Activated naive CD8-positive, alpha-beta T cell treated with anti-CD3 and anti-CD28 coated beads for 36 hours (primary cell): ENCODE measurements at regions not wholly inside any gene's neighbourhood (a gene's known extent, or its start where the extent isn't known, plus 50 kb on each side); places are given as distances from the start of the nearest gene placed in this dataset.

Experiments
- DNase-seq: peaks from one replicate; pipeline ENCODE4 v3.0.0; 2021
- H3K27ac Mint-ChIP-seq: one replicate; pipeline ENCODE4 v1.8.0; 2022; ENCODE audit warnings: mild to moderate bottlenecking, moderate library complexity, mixed read lengths
- H3K27me3 Mint-ChIP-seq: one replicate; pipeline ENCODE4 v1.8.0; 2022; ENCODE audit warnings: mild to moderate bottlenecking, mixed read lengths
- H3K36me3 Mint-ChIP-seq: one replicate; pipeline ENCODE4 v1.8.0; 2021; ENCODE audit warnings: mild to moderate bottlenecking, mixed read lengths
- H3K4me1 Mint-ChIP-seq: one replicate; pipeline ENCODE4 v1.8.0; 2021; ENCODE audit warnings: mixed read lengths
- H3K4me3 Mint-ChIP-seq: one replicate; pipeline ENCODE4 v1.8.0; 2022; ENCODE audit warnings: mild to moderate bottlenecking, moderate library complexity, mixed read lengths
- H3K9me3 Mint-ChIP-seq: one replicate; pipeline ENCODE4 v1.8.0; 2022; ENCODE audit warnings: mixed read lengths

GRCh38 chr11:103530257-103530656, 421.0 kb downstream of the DYNC2H1 start:
- no peaks in the 10 kb centered on the region for H3K27me3 Mint-ChIP-seq
- no peak overlapping the region for H3K27ac Mint-ChIP-seq
- no peak overlapping the region for H3K4me3 Mint-ChIP-seq
- H3K36me3 Mint-ChIP-seq, result no peaks in the 10 kb centered on the region
- no peaks in the 10 kb centered on the region for H3K4me1 Mint-ChIP-seq
- no peak for DNase-seq
- no peaks in the 10 kb centered on the region for H3K9me3 Mint-ChIP-seq

DNA sequence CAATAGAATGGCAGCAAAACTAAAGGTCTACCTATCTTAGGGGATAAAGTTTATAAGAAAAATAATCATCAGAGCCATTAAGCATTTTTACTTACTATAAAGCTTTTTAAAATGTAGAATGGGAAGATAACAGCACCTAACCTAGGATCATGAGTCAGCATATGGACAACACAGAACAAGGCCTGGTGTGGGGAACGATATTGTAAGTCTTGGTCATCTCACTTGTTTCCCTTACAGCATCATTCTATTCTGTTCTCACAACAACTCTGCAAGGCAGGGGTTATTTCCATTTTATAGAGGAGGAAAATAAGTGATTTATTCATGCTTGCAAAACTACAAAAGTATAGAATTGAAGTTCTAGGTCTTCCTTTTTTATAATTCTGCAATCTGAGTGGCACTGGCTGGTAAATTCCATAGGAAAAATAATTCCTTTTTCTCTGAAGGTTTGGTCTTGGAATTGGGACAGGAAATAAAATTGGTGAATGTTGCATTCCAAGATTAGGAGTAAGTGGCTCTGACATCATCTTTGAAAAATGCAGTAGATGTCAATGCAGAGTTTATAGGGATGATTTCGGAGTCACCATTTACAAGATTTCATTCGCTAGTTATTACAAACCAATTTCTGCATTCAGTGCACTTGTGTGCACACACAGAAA, 423.0 kb downstream of the DYNC2H1 start:
- H3K27me3 Mint-ChIP-seq, result peaks cover 11% of the 10 kb centered on the region
- DNase-seq, result no peak
- no peak overlapping the region for H3K27ac Mint-ChIP-seq
- H3K9me3 Mint-ChIP-seq, result no peaks in the 10 kb centered on the region
- no peak overlapping the region for H3K4me3 Mint-ChIP-seq
- H3K36me3 Mint-ChIP-seq, result no peaks in the 10 kb centered on the region
- no peaks in the 10 kb centered on the region for H3K4me1 Mint-ChIP-seq

- no peaks in the 10 kb centered on the region for H3K4me1 Mint-ChIP-seq
- H3K36me3 Mint-ChIP-seq, result no peaks in the 10 kb centered on the region
- H3K9me3 Mint-ChIP-seq, result no peaks in the 10 kb centered on the region
- peaks cover 14% of the 10 kb centered on the region for H3K27me3 Mint-ChIP-seq
- H3K27ac Mint-ChIP-seq, result no peak overlapping the region
- no peak for DNase-seq
- H3K4me3 Mint-ChIP-seq, result no peak overlapping the region
These were observed 425.0 kb downstream of the DYNC2H1 start for GRCh38 chr11:103534191-103534590.

DNA sequence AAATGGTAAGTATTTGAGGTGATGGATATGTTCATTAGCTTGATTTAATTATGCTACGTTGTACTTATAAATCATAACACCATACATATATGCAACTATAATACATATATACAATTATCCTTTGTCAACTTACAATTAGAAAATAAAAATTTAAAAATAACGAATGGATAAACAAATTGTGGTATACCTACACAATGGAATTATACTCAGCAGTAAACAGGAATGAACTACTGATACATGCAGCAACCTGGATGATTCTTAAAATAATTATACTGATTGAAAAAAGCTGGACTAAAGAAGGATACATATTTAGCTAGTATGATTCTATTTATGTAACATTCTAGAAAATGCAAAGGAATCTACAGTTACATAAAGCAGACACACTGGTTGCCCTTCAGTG, 425.7 kb downstream of the DYNC2H1 start:
- DNase-seq, result no peak
- Mint-ChIP-seq H3K27me3 (peaks cover 14% of the 10 kb centered on the region), H3K36me3 (no peaks in the 10 kb centered on the region), H3K9me3 (no peaks in the 10 kb centered on the region), H3K4me3 (no peak overlapping the region), H3K27ac (no peak overlapping the region), H3K4me1 (no peaks in the 10 kb centered on the region)

- no peak overlapping the region for H3K27ac Mint-ChIP-seq
- DNase-seq, result no peak
- H3K4me3 Mint-ChIP-seq, result no peak overlapping the region
- H3K9me3 Mint-ChIP-seq, result peaks cover 2% of the 10 kb centered on the region
- no peaks in the 10 kb centered on the region for H3K4me1 Mint-ChIP-seq
- no peaks in the 10 kb centered on the region for H3K36me3 Mint-ChIP-seq
- peaks cover 14% of the 10 kb centered on the region for H3K27me3 Mint-ChIP-seq
These were observed 427.1 kb downstream of the DYNC2H1 start for GRCh38 chr11:103536335-103536722.

- Mint-ChIP-seq H3K36me3 (no peaks in the 10 kb centered on the region), H3K27me3 (peaks cover 14% of the 10 kb centered on the region), H3K4me3 (no peak overlapping the region), H3K9me3 (peaks cover 6% of the 10 kb centered on the region), H3K4me1 (no peaks in the 10 kb centered on the region), H3K27ac (no peak overlapping the region)
- DNase-seq, result no peak
These were observed 428.8 kb downstream of the DYNC2H1 start for GRCh38 chr11:103537904-103538502.

DNA sequence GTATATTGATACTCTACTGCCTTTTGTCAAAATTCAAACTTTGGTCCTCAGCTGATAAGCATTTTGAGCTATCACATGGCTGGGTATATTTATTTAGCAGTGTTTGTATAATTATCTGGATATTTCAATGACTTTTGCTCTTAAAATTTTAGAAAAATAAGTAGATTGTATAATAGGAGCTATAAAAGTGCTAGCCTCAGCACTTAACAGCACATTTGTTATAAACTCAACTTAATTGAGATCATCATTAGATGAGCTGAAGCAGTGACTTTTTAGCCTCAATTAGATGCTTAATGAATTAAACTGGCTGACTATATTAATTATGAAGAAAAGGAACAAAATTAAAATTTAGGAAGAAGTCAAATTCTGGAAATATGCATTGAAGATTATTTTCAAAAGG, 429.9 kb downstream of the DYNC2H1 start:
- peaks cover 14% of the 10 kb centered on the region for H3K27me3 Mint-ChIP-seq
- peaks cover 6% of the 10 kb centered on the region for H3K9me3 Mint-ChIP-seq
- DNase-seq, result no peak
- no peak overlapping the region for H3K4me3 Mint-ChIP-seq
- no peaks in the 10 kb centered on the region for H3K36me3 Mint-ChIP-seq
- H3K4me1 Mint-ChIP-seq, result no peaks in the 10 kb centered on the region
- H3K27ac Mint-ChIP-seq, result no peak overlapping the region

DNA sequence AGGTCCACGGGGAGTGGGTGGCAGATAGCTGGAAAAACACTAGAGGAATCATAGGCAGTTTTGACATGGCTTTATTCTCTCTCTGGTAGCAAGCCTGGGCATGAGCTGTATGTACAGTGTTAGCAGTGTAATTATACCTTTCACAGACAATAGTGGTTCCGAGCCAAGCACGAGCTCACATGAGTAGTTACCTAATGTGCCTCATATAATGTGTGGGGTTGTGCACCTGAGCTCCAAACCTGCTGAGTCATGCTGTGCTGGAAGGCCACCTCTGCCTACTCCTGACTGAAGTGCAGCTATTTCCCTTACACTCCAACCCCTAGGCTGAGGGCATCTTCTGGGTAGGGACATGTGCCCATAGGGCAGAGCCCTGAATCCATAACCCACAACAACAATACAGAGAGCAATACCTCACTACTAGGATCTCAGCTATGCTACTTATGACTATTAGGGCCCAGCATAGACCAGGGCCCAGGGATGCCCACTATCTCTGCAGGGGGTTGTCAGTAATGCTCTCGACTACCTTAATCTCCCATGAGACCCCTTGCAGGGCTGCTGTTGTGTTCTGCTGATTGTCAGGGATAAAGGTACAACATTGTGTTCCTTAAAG, 432.1 kb downstream of the DYNC2H1 start:
- Mint-ChIP-seq H3K9me3 (peaks cover 6% of the 10 kb centered on the region), H3K4me3 (no peak overlapping the region), H3K36me3 (no peaks in the 10 kb centered on the region), H3K27ac (no peak overlapping the region), H3K4me1 (no peaks in the 10 kb centered on the region), H3K27me3 (peaks cover 12% of the 10 kb centered on the region)
- no peak for DNase-seq

GRCh38 chr11:103542851-103543250, 433.6 kb downstream of the DYNC2H1 start:
- Mint-ChIP-seq H3K9me3 (peaks cover 6% of the 10 kb centered on the region), H3K27ac (no peak overlapping the region), H3K36me3 (no peaks in the 10 kb centered on the region), H3K27me3 (no peaks in the 10 kb centered on the region), H3K4me3 (no peak overlapping the region), H3K4me1 (no peaks in the 10 kb centered on the region)
- DNase-seq, result no peak

- no peak for DNase-seq
- no peak overlapping the region for H3K27ac Mint-ChIP-seq
- H3K4me3 Mint-ChIP-seq, result no peak overlapping the region
- H3K4me1 Mint-ChIP-seq, result no peaks in the 10 kb centered on the region
- peaks cover 6% of the 10 kb centered on the region for H3K9me3 Mint-ChIP-seq
- no peaks in the 10 kb centered on the region for H3K27me3 Mint-ChIP-seq
- no peaks in the 10 kb centered on the region for H3K36me3 Mint-ChIP-seq
These were observed 434.2 kb downstream of the DYNC2H1 start for GRCh38 chr11:103543456-103543855.

GRCh38 chr11:103544874-103545273, 435.6 kb downstream of the DYNC2H1 start:
- no peaks in the 10 kb centered on the region for H3K4me1 Mint-ChIP-seq
- H3K27ac Mint-ChIP-seq, result no peak overlapping the region
- no peak for DNase-seq
- no peak overlapping the region for H3K4me3 Mint-ChIP-seq
- H3K27me3 Mint-ChIP-seq, result no peaks in the 10 kb centered on the region
- H3K9me3 Mint-ChIP-seq, result peaks cover 6% of the 10 kb centered on the region
- no peaks in the 10 kb centered on the region for H3K36me3 Mint-ChIP-seq

DNA sequence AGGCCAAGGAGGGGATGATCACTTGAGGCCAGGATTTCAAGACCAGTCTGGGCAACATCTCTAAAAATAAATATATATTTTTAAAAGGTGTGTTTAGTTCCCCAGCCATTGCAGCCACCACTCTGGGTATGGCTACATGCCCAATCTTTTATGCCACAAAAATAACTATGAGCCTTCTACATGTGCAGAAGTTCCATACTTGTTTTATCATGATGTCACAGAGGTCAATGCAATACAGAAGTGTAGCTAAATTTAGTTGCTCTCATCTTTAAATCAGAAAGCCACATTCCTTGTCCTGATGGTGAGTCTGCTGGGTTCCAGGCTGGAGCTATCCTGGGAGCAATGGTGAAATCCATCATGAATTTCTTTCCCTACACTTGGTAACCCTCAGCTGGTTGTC, 436.3 kb downstream of the DYNC2H1 start:
- Mint-ChIP-seq H3K36me3 (no peaks in the 10 kb centered on the region), H3K4me1 (no peaks in the 10 kb centered on the region), H3K27ac (no peak overlapping the region), H3K9me3 (peaks cover 6% of the 10 kb centered on the region), H3K4me3 (no peak overlapping the region), H3K27me3 (no peaks in the 10 kb centered on the region)
- DNase-seq, result no peak

GRCh38 chr11:103546236-103546635, 437.0 kb downstream of the DYNC2H1 start:
- H3K27ac Mint-ChIP-seq, result no peak overlapping the region
- no peaks in the 10 kb centered on the region for H3K4me1 Mint-ChIP-seq
- no peak for DNase-seq
- no peaks in the 10 kb centered on the region for H3K27me3 Mint-ChIP-seq
- H3K9me3 Mint-ChIP-seq, result peaks cover 4% of the 10 kb centered on the region
- H3K36me3 Mint-ChIP-seq, result no peaks in the 10 kb centered on the region
- no peak overlapping the region for H3K4me3 Mint-ChIP-seq

DNA sequence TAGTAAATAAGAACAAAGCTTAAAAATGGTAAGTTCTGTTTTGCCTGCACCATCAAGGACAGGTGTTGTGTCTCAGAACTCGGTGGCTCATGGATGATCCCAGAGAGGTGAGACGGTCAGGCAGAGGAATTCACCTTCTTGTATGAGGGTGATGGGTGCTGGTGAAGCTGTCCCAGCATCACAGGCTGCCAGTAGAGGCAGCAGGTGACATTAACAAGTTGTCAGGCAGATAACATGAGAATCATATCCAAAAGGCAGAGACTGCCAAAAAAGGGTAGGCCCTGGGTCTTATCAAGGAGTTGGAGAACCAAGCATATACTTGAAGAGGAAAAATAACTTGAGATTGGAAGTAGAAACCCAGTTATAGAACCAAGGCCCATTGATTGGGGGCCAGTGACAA, 437.8 kb downstream of the DYNC2H1 start:
- H3K36me3 Mint-ChIP-seq, result no peaks in the 10 kb centered on the region
- H3K27me3 Mint-ChIP-seq, result no peaks in the 10 kb centered on the region
- H3K9me3 Mint-ChIP-seq, result no peaks in the 10 kb centered on the region
- no peak overlapping the region for H3K27ac Mint-ChIP-seq
- H3K4me1 Mint-ChIP-seq, result no peaks in the 10 kb centered on the region
- DNase-seq, result no peak
- no peak overlapping the region for H3K4me3 Mint-ChIP-seq

DNA sequence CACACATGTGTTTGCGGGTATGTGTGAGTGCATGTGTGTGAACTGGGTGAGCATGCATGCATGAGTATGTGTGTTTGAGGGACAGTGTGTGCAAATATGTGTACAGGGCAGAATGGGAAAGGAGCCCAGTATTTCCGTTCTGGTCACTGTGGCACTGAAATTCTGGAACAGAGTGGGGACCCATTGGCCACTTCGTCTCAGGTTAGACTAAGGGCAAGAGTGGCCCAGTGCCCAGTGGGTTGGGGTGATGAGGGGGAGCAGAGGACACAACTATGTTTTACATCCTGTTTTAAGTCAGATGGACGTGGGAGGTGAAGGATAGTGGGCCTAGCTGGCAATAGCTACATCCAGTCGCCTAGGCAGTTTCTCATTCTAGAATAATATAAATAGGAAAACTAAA, 438.5 kb downstream of the DYNC2H1 start:
- DNase-seq, result no peak
- no peak overlapping the region for H3K4me3 Mint-ChIP-seq
- H3K9me3 Mint-ChIP-seq, result no peaks in the 10 kb centered on the region
- no peaks in the 10 kb centered on the region for H3K4me1 Mint-ChIP-seq
- H3K36me3 Mint-ChIP-seq, result no peaks in the 10 kb centered on the region
- no peaks in the 10 kb centered on the region for H3K27me3 Mint-ChIP-seq
- no peak overlapping the region for H3K27ac Mint-ChIP-seq

- DNase-seq, result no peak
- Mint-ChIP-seq H3K4me1 (no peaks in the 10 kb centered on the region), H3K9me3 (no peaks in the 10 kb centered on the region), H3K27me3 (no peaks in the 10 kb centered on the region), H3K27ac (no peak overlapping the region), H3K36me3 (no peaks in the 10 kb centered on the region), H3K4me3 (no peak overlapping the region)
These were observed 439.6 kb downstream of the DYNC2H1 start for GRCh38 chr11:103548838-103549237.
